ENCODE measurements at regions not wholly inside any gene's neighbourhood (a gene's known extent, or its start where the extent isn't known, plus 50 kb on each side); places are given as distances from the start of the nearest gene placed in this dataset.

DNA sequence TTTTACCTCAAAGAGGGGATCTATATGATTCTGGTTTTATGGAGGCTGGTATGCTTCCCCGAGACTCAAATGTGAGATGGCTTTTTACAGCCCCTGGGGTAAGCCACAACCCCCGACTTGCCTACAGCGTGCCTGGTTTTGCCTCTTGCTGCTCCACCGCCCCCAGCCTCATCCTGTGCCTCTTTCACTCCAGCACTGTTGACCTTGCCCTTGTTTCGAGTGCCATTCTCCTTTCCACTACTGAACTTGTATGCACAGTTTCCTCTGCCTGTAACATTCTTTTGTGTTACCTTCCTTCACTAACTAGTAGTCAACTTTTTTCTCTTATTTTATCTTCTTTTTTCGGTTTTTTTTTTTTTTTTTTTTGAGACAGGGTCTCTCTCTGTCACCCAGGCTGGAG is 219.0 kb upstream of the ZBED5 start:
- no peak for FAIRE-seq

GRCh38 chr11:11076276-11076675 is 218.4 kb upstream of the ZBED5 start:
- no peak for FAIRE-seq

DNA sequence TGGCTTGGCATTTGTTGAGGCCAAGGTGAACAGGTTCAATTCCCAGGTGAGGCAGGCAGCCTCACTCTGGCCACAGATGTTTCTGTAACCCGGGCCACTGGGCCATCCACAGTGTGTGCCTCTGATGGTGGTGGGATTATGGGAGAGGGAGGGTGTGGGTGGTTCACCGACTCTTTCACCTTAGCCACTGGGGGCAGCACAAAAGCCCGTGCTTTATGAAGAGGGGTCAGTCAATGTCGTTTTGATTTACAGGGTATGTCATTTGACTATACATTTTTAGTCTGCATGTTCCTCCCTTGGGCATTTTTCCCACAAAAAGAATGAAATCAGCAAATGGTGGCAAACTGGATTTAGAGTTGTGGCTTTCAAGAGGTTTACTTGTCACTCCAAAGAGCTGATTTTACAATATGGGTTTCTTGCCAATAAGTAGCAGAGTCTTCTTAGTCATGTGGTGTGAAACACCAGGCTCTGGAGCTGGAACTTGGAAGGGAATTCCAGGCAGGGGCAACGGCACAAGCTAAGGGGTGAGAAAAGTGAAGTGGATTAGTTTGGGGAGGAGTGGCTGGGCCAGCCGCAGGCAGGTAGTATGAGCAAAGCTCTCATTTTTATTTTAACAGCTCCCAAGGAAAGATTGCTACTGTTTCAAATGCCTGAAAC is 217.8 kb upstream of the ZBED5 start:
- FAIRE-seq: no peak

GRCh38 chr11:11074686-11075335 is 217.0 kb upstream of the ZBED5 start:
- FAIRE-seq: no peak

- no peak for FAIRE-seq
Observed at GRCh38 chr11:11073996-11074395, 216.1 kb upstream of the ZBED5 start.

DNA sequence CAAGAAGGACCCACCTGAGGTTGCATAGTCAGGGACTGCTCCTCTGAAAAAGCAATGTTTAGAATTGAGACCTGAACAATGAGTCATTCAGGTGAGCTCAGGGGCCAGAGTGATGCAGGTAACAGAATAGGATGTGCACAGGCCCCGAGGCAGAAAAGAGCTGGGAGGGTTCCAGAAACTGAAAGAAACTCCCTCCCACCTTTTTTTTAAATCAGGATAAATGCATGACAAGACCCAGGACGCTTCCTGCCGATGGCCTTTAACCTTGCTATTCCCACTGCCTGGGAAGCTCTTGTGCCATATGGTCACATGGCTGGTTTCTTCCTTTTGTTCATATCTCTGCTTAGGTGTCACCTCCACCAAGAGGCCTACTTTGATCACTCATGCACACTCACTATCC is 214.2 kb upstream of the ZBED5 start:
- no peak for FAIRE-seq

- FAIRE-seq: no peak
Observed at GRCh38 chr11:11071486-11071885, 213.6 kb upstream of the ZBED5 start.

DNA sequence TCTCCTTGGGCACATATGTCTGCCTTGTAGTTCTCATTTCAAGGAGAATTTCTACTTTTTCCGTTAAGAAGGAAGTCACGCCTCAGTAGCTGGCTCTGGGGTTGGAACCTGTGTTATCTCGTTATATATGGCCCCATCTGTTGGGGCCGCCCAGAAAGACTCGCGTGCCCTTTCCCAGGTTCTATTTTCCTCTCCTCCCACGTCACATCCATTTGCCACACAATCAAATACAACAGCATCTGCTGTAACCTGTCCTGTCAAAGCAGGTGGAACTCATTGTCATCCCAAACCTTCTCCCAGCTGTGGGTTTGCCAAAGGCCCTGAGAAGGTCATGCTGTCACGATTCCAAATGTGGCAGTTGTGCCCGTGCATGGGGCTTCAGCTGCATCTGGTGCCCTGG is 213.1 kb upstream of the ZBED5 start:
- no peak for FAIRE-seq

DNA sequence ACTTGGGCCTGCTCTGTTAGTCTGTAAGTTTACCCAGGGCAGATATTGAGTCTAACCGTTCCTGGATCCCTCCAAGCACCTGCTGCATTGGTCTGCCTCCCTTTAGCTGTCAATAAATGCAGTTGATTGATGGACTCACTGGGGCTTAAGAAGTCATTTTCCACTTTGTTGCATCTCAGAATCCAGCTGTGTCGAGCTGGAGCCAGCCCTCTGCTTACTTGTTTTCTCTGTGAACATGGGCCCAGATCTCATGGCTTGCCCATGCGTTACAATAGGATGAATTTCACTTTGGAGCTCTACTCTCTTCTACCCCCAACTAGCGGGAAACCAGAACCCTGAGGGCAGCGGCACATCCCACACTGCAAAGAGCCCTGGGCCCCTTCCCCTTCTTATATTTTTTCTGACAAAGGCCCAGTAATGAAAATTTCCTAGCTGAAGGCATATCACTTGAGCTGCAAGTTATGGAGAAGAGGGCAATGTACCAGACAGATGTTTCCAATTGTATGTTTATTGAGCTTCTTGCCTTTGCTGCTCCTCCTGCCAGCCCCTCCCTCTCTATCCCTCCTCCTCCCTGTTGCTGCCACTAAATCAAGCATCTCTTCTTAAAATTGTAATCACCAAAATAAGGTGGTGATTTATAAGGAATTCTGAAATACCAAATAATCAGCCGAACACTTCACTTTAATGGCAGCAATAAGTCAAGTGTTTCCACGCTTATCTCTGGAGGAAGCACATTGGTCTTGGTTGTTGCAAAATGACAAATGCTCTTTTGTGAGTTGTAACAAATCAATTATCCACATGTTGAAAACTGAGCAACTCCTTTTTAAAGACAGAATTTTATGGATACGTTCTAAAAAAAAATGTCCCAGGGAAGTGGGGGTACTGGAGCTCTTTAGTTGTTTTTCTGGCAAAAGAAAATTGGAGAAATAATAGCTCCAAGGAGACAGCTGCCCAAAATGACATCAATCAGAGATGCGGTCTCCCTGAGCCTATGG is 212.3 kb upstream of the ZBED5 start:
- no peak for FAIRE-seq

- no peak for FAIRE-seq
Observed at GRCh38 chr11:11068113-11068512, 210.3 kb upstream of the ZBED5 start.

- FAIRE-seq: no peak
Observed at GRCh38 chr11:11065396-11065795, 207.5 kb upstream of the ZBED5 start.

DNA sequence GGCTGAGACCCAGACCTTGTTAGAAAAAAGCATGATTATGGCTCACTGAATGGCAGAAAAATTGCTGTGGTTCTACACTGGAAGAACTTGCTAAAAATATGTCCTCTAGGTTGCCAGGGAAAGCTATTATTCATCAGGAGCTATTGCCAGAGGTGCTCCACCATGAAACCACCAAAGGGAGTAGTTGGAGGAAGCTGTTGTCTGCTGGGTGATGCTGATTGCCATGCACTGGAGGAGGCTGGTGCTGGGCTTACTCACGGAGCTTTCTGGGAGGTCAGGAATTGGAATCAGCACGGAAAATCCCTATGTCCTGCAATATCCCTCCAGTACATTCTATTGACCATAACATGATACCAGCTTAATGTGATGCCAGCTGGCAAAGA is 199.6 kb upstream of the ZBED5 start:
- no peak for FAIRE-seq

- no peak for FAIRE-seq
Observed at GRCh38 chr11:11056749-11057471, 199.1 kb upstream of the ZBED5 start.

GRCh38 chr11:11056316-11056715 is 198.5 kb upstream of the ZBED5 start:
- no peak for FAIRE-seq

- no peak for FAIRE-seq
Observed at GRCh38 chr11:11047851-11048610, 190.2 kb upstream of the ZBED5 start.

- no peak for FAIRE-seq
Observed at GRCh38 chr11:11046781-11047180, 188.9 kb upstream of the ZBED5 start.

DNA sequence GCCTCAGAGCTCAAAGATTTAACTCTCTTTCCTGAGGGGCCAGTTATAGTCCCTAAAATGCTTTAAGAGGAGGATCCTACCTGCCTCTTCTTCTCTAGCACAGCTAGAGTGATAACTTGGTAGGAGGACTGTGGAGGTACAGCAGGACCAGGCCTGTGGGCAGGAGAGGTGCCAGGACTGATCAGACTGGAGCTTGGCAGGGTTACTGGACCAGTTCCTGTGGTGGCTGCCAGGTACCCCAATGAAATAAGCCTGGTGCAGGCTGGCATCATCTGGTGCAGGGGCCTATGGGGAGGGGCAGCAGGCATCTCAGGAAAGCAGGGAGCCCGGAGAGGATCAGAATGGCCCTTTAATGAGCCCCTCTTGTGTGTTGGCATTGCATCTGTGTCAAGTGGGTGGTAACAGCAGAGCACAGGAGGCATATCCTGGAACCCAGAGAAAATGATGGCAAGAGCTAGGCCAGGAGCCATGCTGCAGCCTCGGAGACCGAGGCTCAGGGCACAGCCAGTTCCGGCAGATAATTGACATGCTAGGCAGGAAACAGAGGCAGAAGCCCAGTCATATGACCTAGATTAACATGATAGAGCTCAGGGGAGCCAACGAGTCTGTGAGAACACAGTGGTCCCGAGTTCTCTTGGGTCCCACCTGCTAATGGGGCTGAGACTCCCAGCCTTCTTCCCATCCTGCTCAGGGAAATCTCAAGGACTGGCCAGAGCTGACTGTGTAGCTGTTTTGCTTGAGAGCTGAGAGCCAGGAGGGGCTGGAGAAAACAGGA is 187.5 kb upstream of the ZBED5 start:
- no peak for FAIRE-seq

DNA sequence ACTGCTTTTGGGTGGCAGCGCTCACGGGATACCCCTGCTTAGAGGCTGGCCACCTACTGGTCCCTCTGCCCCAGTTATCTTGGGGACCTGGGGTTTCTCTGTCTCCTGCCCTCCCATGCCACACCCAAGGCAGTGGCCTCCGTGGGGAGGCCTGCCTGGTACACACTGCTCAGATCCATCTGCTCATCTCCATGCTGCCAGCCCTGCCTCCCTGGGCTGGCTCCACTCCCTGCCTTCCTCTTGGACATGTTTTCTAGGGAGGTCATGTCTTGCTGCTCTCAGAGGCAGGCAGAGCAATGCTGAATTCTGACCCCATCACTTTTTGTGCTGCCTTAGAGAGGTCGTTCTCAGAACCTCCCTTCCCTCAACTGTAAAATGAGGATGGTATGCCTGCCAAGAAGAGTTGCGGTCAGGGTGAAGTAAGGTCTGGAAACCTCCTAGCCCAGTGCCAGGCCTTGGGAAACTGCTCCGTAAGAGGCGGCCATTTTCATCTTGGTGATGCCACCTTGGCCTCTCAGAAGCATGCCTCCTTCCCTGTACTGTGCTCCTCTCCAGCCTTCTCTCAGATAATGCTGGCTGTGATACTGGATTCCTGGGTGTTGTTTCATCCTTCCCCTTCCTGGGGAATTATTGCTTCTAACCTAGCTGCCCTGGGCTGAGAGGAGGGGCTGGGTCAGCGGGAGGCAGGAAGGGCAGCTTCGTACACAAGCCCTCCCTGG is 186.4 kb upstream of the ZBED5 start:
- no peak for FAIRE-seq

GRCh38 chr11:11043721-11044120 is 185.9 kb upstream of the ZBED5 start:
- FAIRE-seq: no peak

DNA sequence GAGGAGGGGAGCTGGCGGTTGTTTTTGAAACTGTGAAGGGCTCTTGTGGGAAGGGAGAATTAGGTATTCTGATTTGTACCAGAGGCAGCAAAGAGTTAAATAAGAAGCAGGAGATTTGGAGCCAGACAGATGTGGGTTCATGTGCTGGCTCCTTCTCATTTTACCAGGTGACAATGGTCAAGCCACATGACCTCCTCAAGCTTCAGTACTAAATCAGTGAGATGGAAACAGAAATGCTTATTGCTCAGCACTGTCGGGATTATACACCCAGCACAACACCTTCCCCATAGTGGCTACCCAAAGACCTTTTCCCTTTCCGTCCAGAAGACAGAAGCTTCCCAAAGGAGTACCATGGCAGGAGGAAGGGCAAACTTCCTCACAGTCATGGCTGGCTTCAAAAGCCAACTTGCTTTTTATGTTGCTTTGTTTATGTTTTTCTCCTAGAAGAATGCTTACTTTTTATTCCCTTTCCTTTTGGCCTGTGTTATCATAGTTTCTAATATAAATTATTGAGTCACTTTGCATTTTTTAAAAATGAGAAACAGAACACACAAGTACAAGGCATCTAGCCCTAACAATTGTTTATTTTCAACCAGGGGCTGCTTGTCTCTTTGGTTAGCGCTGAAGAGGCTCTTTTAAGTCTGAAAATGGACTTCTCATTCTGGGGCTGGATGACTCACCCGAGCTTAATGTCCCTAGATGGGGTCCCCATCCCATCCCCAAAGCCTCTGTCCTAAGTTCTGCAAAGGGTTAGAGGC is 181.5 kb upstream of the ZBED5 start:
- FAIRE-seq: no peak
